H1 (cell line): ENCODE measurements at regions not wholly inside any gene's neighbourhood (a gene's known extent, or its start where the extent isn't known, plus 50 kb on each side); places are given as distances from the start of the nearest gene placed in this dataset.

ENCODE experiments used
- CTCF ChIA-PET: fragments of 300-600 bp; sonication (Branson Sonifier 250); formaldehyde crosslinking; loops from one replicate; lab custom pipeline; 2021; ENCODE audit not compliant: partially characterized antibody; lab: Charles Lee
- POLR2A ChIA-PET: fragments of 300-600 bp; sonication (Branson Sonifier 250); formaldehyde crosslinking; loops from one replicate; lab custom pipeline; 2021; ENCODE audit warnings: inconsistent platforms; ENCODE audit not compliant: partially characterized antibody; lab: Charles Lee
- DNase-seq, 2 experiments: peaks; one replicate each; pipeline versions ENCODE4 v3.0.0 to v3.0.0-alpha.2; 2010 to 2022; ENCODE audit warnings: low spot score in 2 of 2, low read depth in 1 of 2, mixed read lengths in 1 of 2
- FAIRE-seq: peaks from 2 replicates; lab custom pipeline; 2011; peaks lifted over from hg19 to GRCh38; lab: Jason Lieb, UNC
- H2AFZ ChIP-seq: 2 replicates; pipeline ENCODE4 v1.8.1; 2012; ENCODE audit warnings: low read length, inconsistent platforms
- H2AK5ac ChIP-seq: 2 replicates; pipeline ENCODE4 v1.6.1; 2013; ENCODE audit warnings: low read depth, low read length
- H2BK120ac ChIP-seq: replicated peaks from 2 replicates; pipeline ENCODE3; 2013; ENCODE audit warnings: low read depth, low read length, inconsistent platforms
- H2BK12ac ChIP-seq: 2 replicates; pipeline ENCODE4 v1.6.1; 2013; ENCODE audit warnings: low read depth, low read length
- H2BK15ac ChIP-seq: 2 replicates; pipeline ENCODE4 v1.6.1; 2013; ENCODE audit warnings: low read length
- H2BK20ac ChIP-seq: 2 replicates; pipeline ENCODE4 v1.6.1; 2013; ENCODE audit warnings: low read length
- H2BK5ac ChIP-seq: 2 replicates; pipeline ENCODE4 v1.6.1; 2013; ENCODE audit warnings: low read depth, low read length
- H3K14ac ChIP-seq: 2 replicates; pipeline ENCODE4 v1.6.1; 2013; ENCODE audit warnings: inconsistent platforms; ENCODE audit not compliant: insufficient read length
- H3K18ac ChIP-seq: 2 replicates; pipeline ENCODE4 v1.6.1; 2013; ENCODE audit warnings: low read length; ENCODE audit errors: extremely low read depth
- H3K23ac ChIP-seq: 2 replicates; pipeline ENCODE4 v1.6.1; 2013; ENCODE audit warnings: inconsistent platforms; ENCODE audit not compliant: insufficient read length
- H3K23me2 ChIP-seq: 2 replicates; pipeline ENCODE4 v1.6.1; 2013; ENCODE audit warnings: low read depth, low read length
- H3K27ac ChIP-seq: 2 replicates; pipeline ENCODE4 v1.6.1; 2011; ENCODE audit warnings: low read depth, low read length, inconsistent platforms
- H3K27me3 ChIP-seq, 4 experiments: replicated peaks in 1 of 4; 1 replicate in 1 of 4; 2 replicates in 3 of 4; pipeline versions ENCODE4 v1.6.1 to v1.8.1; 2011 to 2013; ENCODE audit warnings: low read length in 3 of 4, mild to moderate bottlenecking in 3 of 4, inconsistent platforms in 2 of 4, mixed read lengths in 2 of 4, moderate library complexity in 1 of 4; ENCODE audit not compliant: control insufficient read depth in 3 of 4, insufficient read depth in 3 of 4; ENCODE audit errors: extremely low read depth in 1 of 4
- H3K36me3 ChIP-seq, 4 experiments: 2 replicates each; pipeline versions ENCODE4 v1.6.1 to v1.8.1; 2011 to 2013; ENCODE audit warnings: mild to moderate bottlenecking in 4 of 4, low read length in 3 of 4, moderate library complexity in 2 of 4, control low read depth in 1 of 4, inconsistent platforms in 1 of 4; ENCODE audit not compliant: insufficient read depth in 4 of 4, control insufficient read depth in 2 of 4
- H3K4ac ChIP-seq: replicated peaks from 2 replicates; pipeline ENCODE3; 2013; ENCODE audit warnings: low read length, low read depth, mixed read lengths, inconsistent platforms; ENCODE audit not compliant: insufficient read length
- H3K4me1 ChIP-seq, 4 experiments: replicated peaks in 1 of 4; 1 replicate in 1 of 4; 2 replicates in 3 of 4; pipeline versions ENCODE4 v1.6.1 to v1.8.1; 2011 to 2013; ENCODE audit warnings: low read length in 3 of 4, inconsistent platforms in 2 of 4, mixed read lengths in 1 of 4; ENCODE audit not compliant: insufficient read depth in 4 of 4, control insufficient read depth in 3 of 4
- H3K4me2 ChIP-seq, 2 experiments: 2 replicates each; pipeline versions ENCODE4 v1.6.1 to v1.8.1; 2011 to 2013; ENCODE audit warnings: low read depth in 2 of 2, low read length in 2 of 2, control low read depth in 1 of 2, inconsistent platforms in 1 of 2, mild to moderate bottlenecking in 1 of 2; ENCODE audit not compliant: insufficient read depth in 1 of 2
- H3K4me3 ChIP-seq, 4 experiments: fragments of 200-600, 300-600 bp in 1 of 4; sonication (generic), shearing (Covaris generic), sonication (Bioruptor Twin) in 1 of 4; 2 replicates each; pipeline versions ENCODE4 v1.5.1 to v1.8.1; 2011 to 2016; ENCODE audit warnings: low read length in 4 of 4, low read depth in 3 of 4, control low read depth in 2 of 4, inconsistent platforms in 2 of 4, mild to moderate bottlenecking in 2 of 4, mixed read lengths in 1 of 4, moderate library complexity in 1 of 4; ENCODE audit not compliant: insufficient read depth in 2 of 4; ENCODE audit errors: extremely low read depth in 1 of 4
- H3K56ac ChIP-seq: replicated peaks from 2 replicates; pipeline ENCODE3; 2013; ENCODE audit warnings: low read depth, mild to moderate bottlenecking, mixed read lengths, low read length, inconsistent platforms; ENCODE audit not compliant: insufficient read length
- H3K79me1 ChIP-seq: 2 replicates; pipeline ENCODE4 v1.6.1; 2013; ENCODE audit warnings: low read depth, low read length, control low read depth
- H3K79me2 ChIP-seq, 2 experiments: 2 replicates each; pipeline versions ENCODE4 v1.6.1 to v1.8.1; 2012 to 2013; ENCODE audit warnings: low read length in 2 of 2, mild to moderate bottlenecking in 2 of 2, inconsistent platforms in 1 of 2; ENCODE audit not compliant: insufficient read depth in 2 of 2, control insufficient read depth in 1 of 2
- H3K9ac ChIP-seq, 4 experiments: replicated peaks in 1 of 4; 1 replicate in 1 of 4; 2 replicates in 3 of 4; pipeline versions ENCODE4 v1.6.1 to v1.8.1; 2011 to 2013; ENCODE audit warnings: low read depth in 3 of 4, low read length in 3 of 4, control low read depth in 2 of 4, mild to moderate bottlenecking in 2 of 4, moderate library complexity in 2 of 4, inconsistent platforms in 1 of 4; ENCODE audit errors: extremely low read depth in 1 of 4
- H3K9me3 ChIP-seq, 2 experiments: 2 replicates each; pipeline versions ENCODE4 v1.6.1 to v1.8.1; 2012 to 2013; ENCODE audit warnings: mild to moderate bottlenecking in 2 of 2, moderate library complexity in 2 of 2, control low read depth in 1 of 2, inconsistent platforms in 1 of 2, low read depth in 1 of 2, low read length in 1 of 2, mixed read lengths in 1 of 2; ENCODE audit not compliant: insufficient read depth in 2 of 2
- H4K20me1 ChIP-seq, 2 experiments: replicated peaks in 1 of 2; 2 replicates each; pipeline versions ENCODE3 to v1.8.1; 2011 to 2013; ENCODE audit warnings: inconsistent platforms in 2 of 2, low read length in 2 of 2, mild to moderate bottlenecking in 1 of 2; ENCODE audit not compliant: insufficient read depth in 2 of 2, control insufficient read depth in 1 of 2
- H4K5ac ChIP-seq: 2 replicates; pipeline ENCODE4 v1.6.1; 2013; ENCODE audit warnings: low read length, low read depth, mixed read lengths, inconsistent platforms; ENCODE audit not compliant: insufficient read length
- H4K8ac ChIP-seq: 2 replicates; pipeline ENCODE4 v1.8.0; 2013; ENCODE audit warnings: mild to moderate bottlenecking, moderate library complexity, low read length, inconsistent platforms; ENCODE audit not compliant: insufficient read depth; ENCODE audit errors: extremely low read depth
- H4K91ac ChIP-seq: replicated peaks from 2 replicates; pipeline ENCODE3; 2013; ENCODE audit warnings: low read length, mixed read lengths, inconsistent platforms; ENCODE audit not compliant: insufficient read length
- ASH2L ChIP-seq: fragments of 200-600, 300-600 bp; sonication (generic); IDR thresholded peaks from one replicate; pipeline ENCODE4 v1.7.1; 2017; ENCODE audit warnings: low read length
- CBX5 ChIP-seq: fragments of 300-800, 300-1000 bp; sonication (generic); IDR thresholded peaks from 2 replicates; pipeline ENCODE4 v1.7.1; 2016; ENCODE audit warnings: antibody characterized with exemption, low read length, low read depth
- CREB1 ChIP-seq: IDR thresholded peaks from 2 replicates; pipeline ENCODE4 v1.6.1; 2012; ENCODE audit warnings: inconsistent platforms
- EP300 ChIP-seq, 2 experiments: IDR thresholded peaks; 1 replicate in 1 of 2; 2 replicates in 1 of 2; pipeline ENCODE4 v1.6.1; 2011 to 2012; ENCODE audit warnings: low read depth in 2 of 2, low read length in 2 of 2, mild to moderate bottlenecking in 2 of 2, borderline replicate concordance in 1 of 2, inconsistent platforms in 1 of 2, moderate library complexity in 1 of 2
- HDAC6 ChIP-seq: IDR thresholded peaks from one replicate; pipeline ENCODE4 v1.7.1; 2012; ENCODE audit warnings: low read depth, mild to moderate bottlenecking, inconsistent platforms, low read length, moderate library complexity
- KDM1A ChIP-seq: fragments of 200-600, 300-600 bp; sonication (generic); IDR thresholded peaks from 2 replicates; pipeline ENCODE4 v1.7.1; 2016; ENCODE audit warnings: mild to moderate bottlenecking, low read length, borderline replicate concordance
- NANOG ChIP-seq: IDR thresholded peaks from 2 replicates; pipeline ENCODE4 v1.6.1; 2011; ENCODE audit warnings: low read length, low read depth, mild to moderate bottlenecking, inconsistent platforms; ENCODE audit not compliant: insufficient read depth, poor library complexity, severe bottlenecking
- POLR2A ChIP-seq, 2 experiments: IDR thresholded peaks; 1 replicate in 1 of 2; 2 replicates in 1 of 2; pipeline ENCODE4 v1.6.1; 2011; ENCODE audit warnings: low read depth in 2 of 2, low read length in 2 of 2, mild to moderate bottlenecking in 2 of 2; ENCODE audit errors: control extremely low read depth in 1 of 2
- TAF1 ChIP-seq: IDR thresholded peaks from 2 replicates; pipeline ENCODE4 v1.6.1; 2011; ENCODE audit warnings: mild to moderate bottlenecking, low read depth, low read length
- TAF7 ChIP-seq: optimal IDR thresholded peaks from 2 replicates; pipeline ENCODE3; 2011; ENCODE audit warnings: low read depth, mild to moderate bottlenecking, inconsistent platforms, low read length, moderate library complexity, borderline replicate concordance
- TBP ChIP-seq: IDR thresholded peaks from 2 replicates; pipeline ENCODE4 v1.6.1; 2011; ENCODE audit warnings: low read depth, low read length, improper control_type of control experiment
- YY1 ChIP-seq: IDR thresholded peaks from 2 replicates; pipeline ENCODE4 v1.6.1; 2011; ENCODE audit warnings: low read depth, mild to moderate bottlenecking, low read length
- WGBS, 2 experiments: shearing (Covaris generic) in 1 of 2; methylation state at CpG; one replicate each; pipeline versions ENCODE4 v1.1.6 to v1.1.7; 2013 to 2015; ENCODE audit warnings: low lambda C conversion rate in 2 of 2, mixed read lengths in 2 of 2, inconsistent platforms in 1 of 2, low coverage in 1 of 2, missing lambda C conversion rate in 1 of 2; ENCODE audit not compliant: insufficient replicate concordance in 2 of 2, insufficient coverage in 1 of 2, insufficient read length in 1 of 2; ENCODE audit errors: extremely low coverage in 1 of 2, missing lambda C conversion rate in 1 of 2; 5-methylcytosine and 5-hydroxymethylcytosine counted together

- Histone ChIP-seq H2AFZ (no peak overlapping the region; the same call in 1 of the 2 replicates), H3K4ac (no peak overlapping the region), H3K4me3 (no peak overlapping the region), H2BK20ac (no peak overlapping the region), H3K4me1 (no peaks in the 10 kb centered on the region; a peak in 1 of 7 replicates), H3K18ac (no peak overlapping the region), H4K5ac (no peak overlapping the region), H3K79me1 (no peaks in the 10 kb centered on the region), H2BK120ac (no peak overlapping the region), H3K9me3 (no peaks in the 10 kb centered on the region), H4K8ac (no peak overlapping the region), H3K27me3 (no peaks in the 10 kb centered on the region; a peak in 2 of 7 replicates), H4K20me1 (no peaks in the 10 kb centered on the region), H2BK15ac (no peak overlapping the region), H2AK5ac (no peak overlapping the region), H3K9ac (no peak overlapping the region), H3K23ac (no peak overlapping the region), H4K91ac (no peak overlapping the region), H2BK5ac (no peak overlapping the region), H3K36me3 (no peaks in the 10 kb centered on the region), H3K23me2 (no peaks in the 10 kb centered on the region), H3K4me2 (no peak overlapping the region), H2BK12ac (no peak overlapping the region), H3K14ac (no peak overlapping the region), H3K56ac (no peak overlapping the region), H3K27ac (no peak overlapping the region), H3K79me2 (no peaks in the 10 kb centered on the region)
- 89% methylated on average over 4 of the region's 4 CpGs; no CpG with 5 or more reads in 1 of the 2 experiments for WGBS, 2 experiments
- FAIRE-seq, result no peak
- ChIA-PET CTCF (no interaction called here), POLR2A (no interaction called here)
- no peak for DNase-seq
- TF ChIP-seq EP300 (IDR thresholded peaks at IDR 0.05; ENCODE audit: borderline replicate concordance in 1 of 2, low read depth in 2 of 2, low read length in 2 of 2) (no peak), TAF7 (no peak), TBP (no peak), YY1 (no peak), KDM1A (no peak), CBX5 (no peak), HDAC6 (no peak), CREB1 (no peak), NANOG (no peak), TAF1 (no peak), ASH2L (no peak), POLR2A (IDR thresholded peaks at IDR 0.05; ENCODE audit: control extremely low read depth in 1 of 2, low read depth in 2 of 2, low read length in 2 of 2) (no peak)
Observed at GRCh38 chr1:4601941-4602340, 52.5 kb upstream of the AJAP1 start.
